ENCODE measurements at regions not wholly inside any gene's neighbourhood (a gene's known extent, or its start where the extent isn't known, plus 50 kb on each side); places are given as distances from the start of the nearest gene placed in this dataset.

DNA sequence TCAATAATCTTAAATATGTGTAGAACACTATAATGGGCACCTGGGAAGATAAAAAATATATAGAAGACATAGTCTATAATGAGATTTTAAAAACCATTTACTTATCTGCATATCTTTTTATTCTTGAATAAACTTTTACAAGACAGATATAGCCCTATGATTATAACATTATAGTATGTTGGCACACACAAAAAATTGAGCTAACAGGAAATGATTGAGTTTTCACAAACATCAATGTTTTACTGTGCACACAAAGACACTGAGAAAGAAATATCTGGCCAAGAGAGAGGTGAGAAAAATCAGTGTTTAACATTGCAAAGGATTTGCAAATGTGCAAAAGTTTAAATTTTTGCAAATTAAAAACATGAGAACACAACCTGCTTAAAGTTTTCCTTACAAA, 124.3 kb downstream of the BBS10 start:
- DNase-seq: no peak
- no peaks in the 10 kb centered on the region for H3K9me3 ChIP-seq
- no peaks in the 10 kb centered on the region for H3K27me3 ChIP-seq
- no peak for TF ChIP-seq EP300 (IDR thresholded peaks at IDR 0.05)
- no peak for TF ChIP-seq POLR2AphosphoS5 (IDR thresholded peaks at IDR 0.05)
- TF ChIP-seq, protein P1, sequence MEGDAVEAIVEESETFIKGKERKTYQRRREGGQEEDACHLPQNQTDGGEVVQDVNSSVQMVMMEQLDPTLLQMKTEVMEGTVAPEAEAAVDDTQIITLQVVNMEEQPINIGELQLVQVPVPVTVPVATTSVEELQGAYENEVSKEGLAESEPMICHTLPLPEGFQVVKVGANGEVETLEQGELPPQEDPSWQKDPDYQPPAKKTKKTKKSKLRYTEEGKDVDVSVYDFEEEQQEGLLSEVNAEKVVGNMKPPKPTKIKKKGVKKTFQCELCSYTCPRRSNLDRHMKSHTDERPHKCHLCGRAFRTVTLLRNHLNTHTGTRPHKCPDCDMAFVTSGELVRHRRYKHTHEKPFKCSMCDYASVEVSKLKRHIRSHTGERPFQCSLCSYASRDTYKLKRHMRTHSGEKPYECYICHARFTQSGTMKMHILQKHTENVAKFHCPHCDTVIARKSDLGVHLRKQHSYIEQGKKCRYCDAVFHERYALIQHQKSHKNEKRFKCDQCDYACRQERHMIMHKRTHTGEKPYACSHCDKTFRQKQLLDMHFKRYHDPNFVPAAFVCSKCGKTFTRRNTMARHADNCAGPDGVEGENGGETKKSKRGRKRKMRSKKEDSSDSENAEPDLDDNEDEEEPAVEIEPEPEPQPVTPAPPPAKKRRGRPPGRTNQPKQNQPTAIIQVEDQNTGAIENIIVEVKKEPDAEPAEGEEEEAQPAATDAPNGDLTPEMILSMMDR (IDR thresholded peaks at IDR 0.05): no peak
- TF ChIP-seq POLR2A (IDR thresholded peaks at IDR 0.05): no peak
- ATAC-seq (ENCODE audit: low FRiP score in 2 of 2): no peak
- H3K27ac ChIP-seq: no peak overlapping the region
- no peaks in the 10 kb centered on the region for H3K36me3 ChIP-seq
- H3K4me1 ChIP-seq: no peaks in the 10 kb centered on the region
- no peak overlapping the region for H3K4me3 ChIP-seq

DNA sequence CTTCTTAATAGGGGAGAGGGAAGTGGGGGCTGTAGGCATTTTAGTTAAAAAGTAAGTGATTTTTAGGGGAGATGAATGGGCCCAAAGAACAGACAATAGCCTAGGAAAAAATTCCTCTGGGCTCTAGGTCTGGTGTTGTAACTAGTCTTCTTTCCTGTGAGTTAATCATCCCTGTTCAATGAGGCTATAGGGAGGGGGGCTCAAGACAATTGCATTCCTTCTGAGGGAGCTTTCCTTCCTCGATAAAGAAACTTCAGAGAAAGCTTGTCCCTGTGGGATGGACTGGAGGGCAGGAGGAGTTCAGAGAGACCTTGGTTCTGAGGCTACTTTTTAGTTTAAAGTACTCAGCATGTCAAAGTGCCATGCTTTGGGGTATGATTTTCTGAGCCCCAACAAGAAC, 127.2 kb downstream of the BBS10 start:
- Histone ChIP-seq H3K27ac (no peak overlapping the region), H3K9me3 (no peaks in the 10 kb centered on the region), H3K27me3 (no peaks in the 10 kb centered on the region), H3K4me1 (no peaks in the 10 kb centered on the region), H3K4me3 (no peak overlapping the region), H3K36me3 (no peaks in the 10 kb centered on the region)
- WGBS, 2 donors: 20 to 53% methylated on average over 1 of the region's 1 CpG
- DNase-seq: no peak
- TF ChIP-seq, protein P1 (IDR thresholded peaks at IDR 0.05): no peak
- no peak for TF ChIP-seq EP300 (IDR thresholded peaks at IDR 0.05)
- ATAC-seq (ENCODE audit: low FRiP score in 2 of 2): no peak

DNA sequence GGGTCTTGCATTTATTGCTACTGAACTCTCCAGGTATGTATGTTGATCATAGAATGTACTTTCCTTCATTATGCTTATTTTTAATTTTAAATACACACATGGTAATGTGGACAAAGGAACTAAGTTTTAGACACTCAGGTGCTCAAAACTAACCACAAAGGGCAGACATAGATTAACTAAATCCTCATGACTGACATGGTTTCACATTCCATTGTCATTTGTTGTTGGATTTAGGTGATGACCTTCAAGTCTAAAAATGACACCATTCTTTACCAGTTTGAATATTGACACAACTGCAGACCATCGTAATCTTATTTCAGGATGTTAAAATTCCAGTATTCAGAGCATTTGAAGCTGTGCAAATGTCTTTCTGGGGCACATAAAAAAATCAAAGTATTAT, 128.4 kb downstream of the BBS10 start:
- Histone ChIP-seq H3K9me3 (no peaks in the 10 kb centered on the region), H3K36me3 (no peaks in the 10 kb centered on the region), H3K4me3 (no peak overlapping the region), H3K4me1 (no peaks in the 10 kb centered on the region), H3K27me3 (no peaks in the 10 kb centered on the region), H3K27ac (no peak overlapping the region)
- TF ChIP-seq POLR2AphosphoS5 (IDR thresholded peaks at IDR 0.05): no peak
- TF ChIP-seq POLR2A (IDR thresholded peaks at IDR 0.05): no peak
- TF ChIP-seq, protein P1 (IDR thresholded peaks at IDR 0.05): no peak
- TF ChIP-seq EP300 (IDR thresholded peaks at IDR 0.05): no peak
- DNase-seq (no peak), ATAC-seq (ENCODE audit: low FRiP score in 2 of 2) (no peak)
- WGBS, 2 donors: 79 to 85% methylated on average over 1 of the region's 1 CpG

DNA sequence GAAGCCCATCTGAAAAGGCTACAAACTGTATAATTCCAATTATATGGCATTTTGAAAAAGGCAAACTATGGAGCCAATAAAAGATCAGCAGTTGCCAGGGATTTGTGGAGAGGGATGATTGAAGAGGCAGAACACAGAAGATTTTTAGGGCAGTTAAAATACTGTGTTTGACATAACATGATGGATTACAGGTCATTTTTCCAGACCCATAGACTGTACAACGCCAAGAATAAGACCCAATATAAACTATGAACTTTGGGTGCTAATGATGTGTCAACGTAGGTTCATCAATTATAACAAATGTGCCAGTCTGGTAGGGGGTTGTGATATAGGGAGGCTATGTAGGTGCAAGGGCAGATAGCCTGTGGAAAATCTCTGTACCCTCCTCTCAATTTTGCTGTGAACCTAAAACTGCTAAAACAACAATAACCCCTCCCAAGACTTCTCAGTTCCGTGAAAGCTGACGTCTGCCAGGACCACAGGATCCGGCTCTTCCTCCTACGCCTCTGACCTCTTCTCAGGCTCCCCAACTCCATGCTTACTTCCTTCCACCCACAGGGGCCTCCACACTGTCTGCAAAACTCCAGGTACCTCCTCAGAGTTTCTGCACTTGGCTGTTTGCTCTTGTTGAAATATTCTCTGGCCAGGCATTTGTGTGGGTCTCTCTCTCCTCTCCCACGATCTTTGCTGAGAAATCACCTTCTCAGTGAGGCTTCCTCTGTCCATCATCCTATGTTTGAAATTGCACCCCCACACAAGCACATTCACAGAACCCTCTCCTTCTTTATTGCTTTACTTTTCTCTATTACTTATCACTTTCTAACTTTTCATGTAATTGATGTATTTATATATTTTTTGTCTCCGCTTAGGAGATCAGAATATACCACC, 131.4 kb downstream of the BBS10 start:
- Histone ChIP-seq H3K27me3 (no peaks in the 10 kb centered on the region), H3K9me3 (no peaks in the 10 kb centered on the region), H3K27ac (no peak overlapping the region), H3K4me1 (no peaks in the 10 kb centered on the region), H3K4me3 (no peak overlapping the region), H3K36me3 (no peaks in the 10 kb centered on the region)
- ATAC-seq (ENCODE audit: low FRiP score in 2 of 2) (peak in 1 of 2 donors; percentile 61), DNase-seq (no peak)
- WGBS, 2 donors: 47 to 68% methylated on average over 8 of the region's 8 CpGs
- TF ChIP-seq, protein P1 (IDR thresholded peaks at IDR 0.05): no peak
- TF ChIP-seq POLR2AphosphoS5 (IDR thresholded peaks at IDR 0.05): no peak

DNA sequence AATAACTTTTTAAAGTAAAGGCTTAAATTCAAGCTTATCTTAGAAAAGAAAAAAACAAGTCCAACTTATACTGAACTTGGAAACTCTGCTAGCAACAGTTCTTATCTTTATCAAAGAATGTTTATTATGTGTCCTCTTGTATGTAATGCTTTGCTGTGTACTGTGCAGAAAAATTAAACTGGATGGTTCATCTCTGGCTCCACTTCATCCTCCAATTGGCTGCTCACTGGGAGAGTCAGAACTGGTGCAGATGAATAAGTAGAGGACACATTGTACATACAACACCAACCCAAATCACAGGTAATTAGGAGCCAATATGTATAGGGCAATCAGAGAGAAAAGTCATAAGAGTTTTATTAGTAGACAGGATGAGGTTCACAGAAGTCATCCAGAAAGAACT, 123.6 kb upstream of the NAP1L1 start:
- no peak for DNase-seq
- no peaks in the 10 kb centered on the region for H3K4me1 ChIP-seq
- H3K4me3 ChIP-seq: no peak overlapping the region
- H3K36me3 ChIP-seq: no peaks in the 10 kb centered on the region
- no peaks in the 10 kb centered on the region for H3K27me3 ChIP-seq
- TF ChIP-seq, protein P1 (IDR thresholded peaks at IDR 0.05): no peak
- no peak for TF ChIP-seq EP300 (IDR thresholded peaks at IDR 0.05)
- no peak for TF ChIP-seq POLR2AphosphoS5 (IDR thresholded peaks at IDR 0.05)
- TF ChIP-seq POLR2A (IDR thresholded peaks at IDR 0.05): no peak
- no peak for ATAC-seq (ENCODE audit: low FRiP score in 2 of 2)
- no peak overlapping the region for H3K27ac ChIP-seq
- no peaks in the 10 kb centered on the region for H3K9me3 ChIP-seq

Measured in upper lobe of left lung (tissue), 6 donors.